ENCODE measurements at regions not wholly inside any gene's neighbourhood (a gene's known extent, or its start where the extent isn't known, plus 50 kb on each side); places are given as distances from the start of the nearest gene placed in this dataset.
"Not testable (repeated sequence)": the region's sequence is repeated elsewhere in the genome, so short reads cannot be mapped to it uniquely, and the experiment has no call there.

DNA sequence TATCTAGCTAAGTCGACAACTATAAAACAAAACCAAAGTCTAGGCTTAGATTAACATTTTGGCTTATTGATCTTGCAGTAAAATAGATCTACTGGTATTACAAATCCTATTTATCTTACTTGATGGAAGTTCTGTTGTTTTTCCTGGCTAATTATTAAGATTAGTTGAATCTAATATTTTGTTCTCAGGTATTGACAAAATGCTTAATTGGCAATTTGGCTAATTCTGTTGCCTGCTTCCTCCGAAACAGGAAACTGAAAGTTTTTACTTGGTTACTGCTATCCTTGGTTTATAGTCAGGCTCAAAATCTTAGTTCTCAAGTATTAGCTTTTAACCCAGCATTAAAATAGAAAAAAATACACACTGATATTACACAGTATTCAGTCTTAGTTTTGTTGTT is 820.5 kb downstream of the NR2F1-AS1 start:
- DNase-seq = no peak

DNA sequence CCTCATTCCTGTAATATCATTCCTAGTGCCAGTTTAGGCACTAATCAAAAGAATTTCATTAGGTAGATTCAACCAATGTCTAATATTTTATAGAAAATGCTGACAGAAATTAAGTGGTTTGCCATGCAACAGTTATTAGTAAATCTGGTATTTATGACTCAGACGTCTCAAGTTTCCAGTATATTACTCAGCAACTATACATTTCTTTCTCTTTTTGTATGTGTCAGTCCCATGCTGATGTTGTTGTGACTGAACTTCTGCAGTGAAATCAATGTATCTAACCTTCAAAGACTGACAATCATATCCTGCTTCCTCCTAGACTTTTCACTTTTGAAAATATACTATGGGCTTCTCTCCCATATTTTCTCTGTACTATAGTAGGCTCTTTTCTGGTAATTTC is 822.5 kb downstream of the NR2F1-AS1 start:
- no peak for DNase-seq

DNA sequence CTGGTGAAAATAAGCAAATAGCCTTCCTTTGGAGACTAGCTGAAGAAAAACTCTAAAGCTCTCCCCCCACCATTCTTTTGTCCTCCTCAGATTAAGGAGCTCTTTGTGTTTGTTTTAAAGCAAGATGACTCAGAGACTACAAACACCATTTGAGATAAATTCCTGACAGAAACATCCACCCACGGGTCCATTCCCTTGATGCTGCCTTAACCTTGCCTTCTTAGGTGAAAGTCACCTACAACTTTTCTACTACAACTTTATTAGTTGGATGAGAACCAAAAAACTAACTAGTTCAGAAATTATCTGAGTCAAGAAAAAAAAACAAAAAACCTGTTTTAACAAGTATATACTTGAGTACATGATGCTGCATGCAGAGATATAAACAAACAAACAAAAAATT is 831.1 kb downstream of the NR2F1-AS1 start:
- no peak for DNase-seq

DNA sequence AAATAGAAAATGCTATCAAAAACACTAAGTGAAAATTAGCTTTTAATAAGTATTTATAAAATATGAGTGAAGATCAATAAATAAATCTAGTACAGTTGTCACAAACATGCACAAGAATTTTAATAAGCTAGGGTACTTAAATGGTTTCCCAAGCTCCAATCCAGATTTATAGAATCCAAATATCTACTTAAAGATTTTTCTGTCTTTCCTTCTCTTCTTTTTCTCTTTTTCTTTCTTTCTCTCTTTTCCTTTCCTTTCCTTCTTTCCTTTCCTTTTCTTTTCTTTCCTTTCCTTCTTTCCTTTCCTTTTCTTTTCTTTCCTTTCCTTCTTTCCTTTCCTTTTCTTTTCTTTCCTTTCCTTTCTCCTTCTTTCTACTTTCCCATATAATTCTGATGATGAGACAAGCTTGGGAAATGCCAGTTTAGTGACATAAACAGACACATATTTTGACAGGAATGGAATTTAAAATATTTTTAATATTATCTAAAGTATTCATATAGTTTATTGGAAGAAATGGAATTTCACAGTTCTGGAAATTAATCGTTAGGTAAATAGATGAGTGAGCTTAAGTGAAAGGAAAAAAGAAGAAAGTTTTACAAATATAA is 832.8 kb downstream of the NR2F1-AS1 start:
- DNase-seq = no peak

DNA sequence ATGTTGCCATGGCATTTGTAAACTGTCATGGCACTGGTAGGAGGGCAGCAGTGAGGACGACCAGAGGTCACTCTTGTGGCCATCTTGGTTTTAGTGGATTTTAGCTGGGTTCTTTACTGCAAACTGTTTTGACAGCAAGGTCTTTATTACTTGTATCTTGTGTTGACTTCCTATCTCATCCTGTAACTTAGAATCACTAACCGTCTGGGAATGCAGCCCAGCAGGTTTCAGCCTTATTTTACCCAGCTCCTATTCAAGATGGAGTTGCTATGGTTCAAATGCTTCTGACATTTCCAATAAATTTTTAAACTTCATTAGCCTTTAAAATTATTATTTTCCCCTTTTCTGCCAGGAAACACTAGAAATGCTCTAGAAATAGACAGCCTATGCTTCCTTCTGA is 839.1 kb downstream of the NR2F1-AS1 start:
- no peak for DNase-seq

DNA sequence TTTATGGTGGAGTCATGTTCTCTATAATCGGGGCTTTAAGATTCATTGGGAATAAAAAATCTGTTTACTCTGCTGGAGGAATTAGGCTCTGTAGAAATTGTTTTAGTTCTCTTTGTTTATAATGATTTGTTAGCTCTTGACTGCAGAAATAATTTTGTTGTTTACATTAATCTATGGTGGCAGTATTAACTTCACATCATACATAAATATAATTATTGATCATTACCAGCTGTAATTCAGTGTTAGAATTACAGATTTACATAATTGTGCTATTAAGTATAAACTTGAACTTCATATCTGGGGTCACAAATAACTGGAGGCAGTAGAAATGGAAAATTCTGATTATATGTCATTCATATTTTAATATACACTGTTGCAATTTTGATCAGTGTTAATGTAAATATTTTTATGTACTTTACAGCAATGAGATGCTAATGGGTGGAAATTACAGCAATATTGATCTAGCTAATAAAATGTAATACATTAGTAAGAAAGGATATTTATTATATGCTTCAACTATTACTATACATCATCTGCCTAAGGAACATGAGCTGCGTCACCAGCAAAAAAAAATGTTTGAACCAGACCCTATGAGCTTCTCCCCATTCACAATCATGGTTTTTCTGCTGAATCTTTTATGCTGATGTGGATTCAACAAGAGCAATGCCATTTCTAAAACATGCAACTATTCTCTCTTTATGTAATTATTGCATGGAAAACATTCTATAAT is 846.6 kb downstream of the NR2F1-AS1 start:
- DNase-seq = no peak

DNA sequence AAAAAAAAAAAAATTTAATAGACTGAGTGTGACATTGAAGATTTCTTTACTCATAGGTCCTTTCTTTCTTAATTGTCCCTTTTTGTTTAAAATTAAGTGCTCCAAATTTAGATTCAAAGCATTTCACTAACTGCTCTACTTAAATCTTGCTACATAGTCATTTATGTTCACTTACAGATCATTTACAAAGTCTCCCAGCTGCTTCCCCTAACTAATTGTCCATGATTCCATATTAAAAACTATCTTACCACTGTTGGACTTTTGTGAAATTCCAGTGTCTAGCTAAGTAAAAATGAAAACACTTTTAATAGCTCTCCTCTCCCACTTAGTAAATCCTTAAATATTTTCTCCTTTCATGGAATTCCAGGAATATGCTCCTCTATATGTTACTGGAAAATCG is 850.5 kb downstream of the NR2F1-AS1 start:
- DNase-seq = no peak

DNA sequence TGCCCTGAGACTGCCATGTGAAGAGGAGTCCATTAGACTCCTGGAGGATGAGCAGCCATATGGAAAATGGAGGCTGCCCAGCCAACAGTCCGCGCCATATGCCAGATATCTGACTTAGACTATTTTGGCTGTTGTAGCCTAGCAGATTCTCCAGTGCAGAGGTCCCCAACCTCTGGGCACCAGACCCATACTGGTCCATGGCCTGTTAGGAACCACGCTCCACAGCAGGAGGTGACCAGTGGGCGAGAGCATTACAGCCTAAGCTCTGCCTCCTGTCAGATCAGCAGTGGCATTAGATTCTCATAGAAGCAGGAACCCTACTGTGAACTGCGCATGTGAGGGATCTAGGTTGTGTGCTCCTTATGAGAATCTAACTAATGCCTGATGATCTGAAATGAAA is 851.9 kb downstream of the NR2F1-AS1 start:
- no peak for DNase-seq

DNA sequence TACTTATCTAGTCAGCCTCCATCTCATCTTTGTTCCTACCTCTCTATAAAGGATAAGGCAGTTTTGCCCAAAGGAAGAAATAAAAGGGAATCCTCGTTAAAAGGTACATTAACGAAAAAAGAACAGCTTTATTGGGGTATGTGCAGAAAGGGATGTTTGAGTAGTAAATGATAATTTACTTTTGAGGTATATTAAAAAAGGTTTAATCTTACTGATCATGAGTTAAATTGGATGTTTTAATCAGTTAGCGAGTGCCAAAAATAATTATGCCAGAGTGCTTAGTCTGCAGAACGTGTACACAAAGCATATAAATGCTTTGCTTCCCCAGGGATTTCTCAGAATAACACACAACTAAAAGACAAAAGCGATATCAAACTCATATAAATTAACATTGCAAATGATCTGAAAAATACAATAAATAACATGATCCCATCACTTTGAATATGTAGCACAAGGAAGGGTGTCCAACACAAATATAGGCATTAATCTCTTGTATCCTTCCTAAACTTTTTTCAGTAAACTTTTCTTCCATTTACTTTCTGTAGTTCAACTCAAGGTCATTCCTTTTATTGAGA is 865.0 kb downstream of the NR2F1-AS1 start:
- DNase-seq = no peak

DNA sequence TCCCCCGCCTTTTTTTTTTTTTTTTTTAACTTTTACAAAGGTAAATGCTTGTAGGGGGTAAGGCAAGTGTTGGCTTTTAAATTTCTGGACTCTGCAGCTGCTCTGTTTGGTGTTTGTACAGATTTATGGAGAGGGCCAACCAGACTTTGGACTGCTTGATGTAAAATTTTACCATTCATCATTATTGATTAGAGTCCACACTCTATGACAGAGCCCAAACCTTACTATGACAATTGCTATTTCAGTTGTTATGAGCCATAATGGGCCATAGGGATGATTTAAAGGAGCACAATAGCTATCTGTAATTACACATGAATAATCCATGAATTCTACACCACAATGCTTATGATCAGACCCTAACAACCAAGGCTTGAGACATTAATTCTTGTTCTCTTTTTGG is 867.2 kb downstream of the NR2F1-AS1 start:
- DNase-seq = no peak

DNA sequence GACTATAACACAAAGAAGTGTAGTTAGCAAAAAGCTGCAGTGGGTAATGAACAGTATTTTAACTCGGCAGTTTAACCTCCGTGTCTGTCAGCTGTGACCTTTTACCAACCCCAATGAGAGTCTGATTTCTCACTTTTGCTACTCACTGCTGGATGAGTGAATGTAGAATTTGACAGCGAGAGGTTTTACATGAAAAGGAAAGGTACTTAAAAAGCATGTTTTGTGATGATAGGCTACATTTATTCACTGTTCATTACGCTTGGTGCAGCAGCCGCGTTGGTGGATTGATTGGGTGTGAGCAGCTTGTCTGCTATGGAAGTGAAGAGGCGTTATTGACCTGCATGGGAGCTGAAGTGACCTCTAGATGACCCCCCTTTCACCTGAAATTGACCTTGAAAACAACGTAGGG is 867.7 kb downstream of the NR2F1-AS1 start:
- DNase-seq = no peak

DNA sequence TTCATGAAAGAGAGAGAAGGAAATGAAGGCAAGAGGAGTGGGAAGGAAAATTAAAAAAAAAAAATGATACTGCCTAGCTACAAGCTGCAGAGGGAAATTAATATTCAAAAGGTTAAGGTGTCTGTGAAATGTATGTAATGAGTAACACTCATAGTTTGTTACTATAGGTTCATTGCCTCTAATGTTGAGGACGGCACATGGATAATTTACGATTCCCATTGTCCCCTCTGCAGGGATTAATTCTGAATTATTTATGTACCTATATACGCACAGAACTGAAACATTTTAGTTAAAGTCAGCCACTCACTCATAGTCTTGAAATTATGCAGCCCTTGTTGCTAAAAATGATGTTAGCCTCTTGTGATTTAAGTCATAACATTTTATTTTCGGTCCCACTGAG is 869.1 kb downstream of the NR2F1-AS1 start:
- DNase-seq = no peak

DNA sequence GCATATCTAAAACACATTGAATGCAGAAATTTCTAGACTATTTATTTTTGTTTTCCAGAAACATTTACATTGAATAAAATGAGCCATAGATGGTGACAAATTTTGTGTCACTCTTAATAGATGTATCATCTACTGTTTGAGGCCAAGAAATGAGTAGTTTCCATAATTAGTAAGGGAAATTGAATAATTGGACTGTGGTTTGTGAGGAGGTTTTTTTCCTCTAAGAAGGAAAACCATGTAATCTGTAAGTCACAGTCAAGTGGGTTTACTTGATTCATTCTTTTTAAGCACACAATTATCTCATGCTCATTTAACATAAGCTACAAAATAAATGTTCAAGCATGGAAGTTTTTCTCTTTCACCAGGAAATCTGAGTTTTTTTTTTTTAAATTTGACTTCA is 876.4 kb downstream of the NR2F1-AS1 start:
- no peak for DNase-seq

DNA sequence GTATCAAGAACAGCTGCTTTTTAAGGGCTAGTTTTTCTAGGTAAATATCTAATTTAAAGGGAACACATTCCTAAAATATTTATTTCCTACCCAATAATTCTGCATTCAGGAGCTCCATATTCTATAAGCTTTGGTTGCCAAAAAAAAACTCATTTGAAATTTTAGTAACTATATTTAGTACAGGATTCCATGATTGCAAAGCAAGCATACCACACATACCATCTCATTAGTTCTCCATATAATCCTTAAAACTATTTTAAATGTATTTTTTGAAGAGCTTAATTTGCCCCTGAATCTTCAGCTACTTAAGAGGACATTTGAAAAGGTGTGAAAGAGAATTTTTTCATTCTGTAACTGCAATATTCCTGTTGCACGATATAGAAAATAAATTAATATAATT is 877.0 kb downstream of the NR2F1-AS1 start:
- no peak for DNase-seq

DNA sequence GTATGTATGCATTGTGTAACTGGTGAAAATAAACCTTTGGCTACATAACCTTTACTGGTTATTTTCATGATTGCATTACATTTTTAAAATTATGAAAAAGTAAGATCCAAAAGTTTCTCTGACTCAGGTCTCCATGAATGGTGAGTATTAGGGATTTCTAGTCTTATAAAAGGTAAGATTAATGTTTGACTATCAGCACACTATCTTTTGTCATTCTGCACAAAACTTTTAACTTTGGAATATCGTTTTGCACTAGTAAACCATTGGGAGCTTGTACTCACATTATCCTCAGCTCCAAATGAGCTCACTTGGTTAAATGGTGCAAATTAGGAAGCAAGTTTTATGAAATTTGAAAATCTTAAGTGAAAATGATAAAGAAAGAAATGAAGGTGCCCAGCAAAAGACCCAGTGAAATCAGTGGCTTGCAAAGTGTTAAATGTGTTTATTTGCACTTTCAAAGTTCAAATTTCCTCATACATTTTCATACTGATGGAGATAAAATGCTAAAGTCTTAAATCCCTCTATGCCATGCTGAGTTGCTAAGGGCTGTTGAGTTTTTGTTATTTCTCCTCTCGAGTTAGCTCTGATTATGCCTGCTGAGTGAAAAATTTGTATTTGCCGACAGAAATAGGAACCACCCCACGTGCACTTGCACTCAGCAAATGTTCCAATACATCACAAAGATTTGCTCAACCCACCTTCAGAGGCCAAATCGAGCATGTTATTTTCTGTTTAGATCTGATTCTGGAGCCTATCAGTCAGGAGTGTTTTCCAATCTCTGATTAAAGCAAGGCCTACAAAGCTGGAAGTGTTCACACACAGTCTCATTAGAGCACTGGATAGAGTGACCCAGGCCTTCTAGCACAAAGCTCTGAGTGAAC is 885.7 kb downstream of the NR2F1-AS1 start:
- no peak for DNase-seq

DNA sequence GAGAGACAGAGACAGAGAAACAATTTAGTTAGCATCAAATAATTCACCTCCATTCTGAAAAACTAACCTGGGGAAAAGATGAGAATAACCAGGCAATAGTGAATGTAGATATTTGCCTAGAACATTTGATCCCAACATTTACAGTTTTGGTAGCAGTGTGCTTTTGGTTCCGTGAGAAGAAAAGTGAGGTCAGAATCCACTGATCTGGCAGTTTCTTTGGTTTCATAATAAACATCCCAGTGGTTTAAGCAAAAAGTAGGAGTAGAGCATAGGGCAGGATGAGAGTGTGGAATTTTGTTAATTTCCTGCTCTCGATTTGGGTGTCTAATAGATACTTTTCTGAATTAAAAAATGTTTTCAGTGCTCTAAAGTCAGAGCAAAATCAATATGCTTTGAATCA is 887.0 kb downstream of the NR2F1-AS1 start:
- DNase-seq = no peak

DNA sequence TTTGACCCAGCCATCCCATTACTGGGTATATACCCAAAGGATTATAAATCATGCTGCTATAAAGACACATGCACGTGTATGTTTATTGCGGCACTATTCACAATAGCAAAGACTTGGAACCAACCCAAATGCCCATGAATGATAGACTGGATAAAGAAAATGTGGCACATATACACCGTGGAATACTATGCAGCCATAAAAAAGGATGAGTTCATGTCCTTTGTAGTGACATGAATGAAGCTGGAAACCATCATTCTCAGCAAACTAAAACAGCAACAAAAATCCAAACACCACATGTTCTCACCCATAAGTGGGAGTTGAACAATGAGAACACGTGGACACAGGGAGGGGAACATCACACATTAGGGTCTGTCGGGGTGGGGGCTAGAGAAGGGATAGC is 889.1 kb downstream of the NR2F1-AS1 start:
- DNase-seq = not testable (repeated sequence)

DNA sequence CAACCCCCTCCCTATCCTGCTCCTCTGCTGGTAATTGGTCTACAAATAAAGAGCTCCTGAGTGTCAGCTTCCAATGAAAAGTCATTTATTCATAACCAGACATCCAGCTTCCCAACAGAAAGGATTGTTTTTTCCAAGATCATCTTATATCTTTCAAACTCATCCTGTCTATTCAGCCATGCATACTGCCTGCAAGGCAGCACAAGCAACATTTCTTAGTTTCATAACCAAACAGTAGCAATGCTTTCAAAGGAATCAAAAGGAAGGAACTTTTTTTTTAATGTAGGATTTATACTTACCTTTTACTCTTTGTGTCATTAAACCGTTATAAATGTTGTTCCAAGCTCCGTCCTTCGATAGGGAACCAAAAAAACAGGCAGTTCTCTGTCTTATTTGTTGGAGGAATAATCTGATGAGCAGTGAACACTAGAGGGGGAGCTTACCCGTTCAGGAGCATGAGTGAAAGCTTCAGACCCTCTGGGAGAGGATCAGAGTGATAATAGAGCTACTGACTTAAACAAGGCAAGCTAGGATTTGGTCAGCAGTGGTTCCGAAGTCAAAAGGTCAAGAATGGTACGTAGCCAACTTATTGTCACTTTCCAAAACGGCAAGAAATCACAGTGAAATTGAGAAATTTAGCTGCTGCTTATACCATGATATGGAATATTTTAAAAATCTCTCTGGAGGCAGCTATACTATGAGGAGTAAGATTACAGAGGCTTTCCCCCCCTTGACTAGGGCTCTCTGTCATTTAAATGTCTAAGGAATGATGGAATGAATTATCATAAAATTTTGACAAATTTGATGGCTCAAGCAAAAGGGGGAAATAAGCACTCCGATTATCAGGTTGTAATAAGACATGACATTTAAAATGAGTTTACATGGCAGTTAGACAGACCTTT is 892.9 kb downstream of the NR2F1-AS1 start:
- no peak for DNase-seq

DNA sequence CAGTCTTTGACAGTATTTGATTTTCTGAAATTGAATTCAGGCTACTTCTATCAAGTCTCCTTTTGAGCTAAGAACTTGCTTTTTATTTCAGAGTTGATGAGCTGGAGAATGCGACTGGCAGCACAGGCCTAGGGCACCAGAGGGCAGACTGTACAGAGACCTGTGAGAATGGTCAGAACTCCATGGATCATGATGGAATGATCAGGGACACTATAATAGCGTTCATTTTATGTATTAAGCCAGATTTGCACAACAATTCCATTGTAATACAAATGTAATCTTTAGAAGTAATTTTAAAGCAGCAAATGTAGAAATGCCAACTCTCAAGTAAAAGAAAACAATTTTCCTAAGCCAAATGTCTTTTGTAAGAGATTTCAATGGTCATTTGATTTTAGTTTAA is 902.4 kb downstream of the NR2F1-AS1 start:
- DNase-seq = no peak

DNA sequence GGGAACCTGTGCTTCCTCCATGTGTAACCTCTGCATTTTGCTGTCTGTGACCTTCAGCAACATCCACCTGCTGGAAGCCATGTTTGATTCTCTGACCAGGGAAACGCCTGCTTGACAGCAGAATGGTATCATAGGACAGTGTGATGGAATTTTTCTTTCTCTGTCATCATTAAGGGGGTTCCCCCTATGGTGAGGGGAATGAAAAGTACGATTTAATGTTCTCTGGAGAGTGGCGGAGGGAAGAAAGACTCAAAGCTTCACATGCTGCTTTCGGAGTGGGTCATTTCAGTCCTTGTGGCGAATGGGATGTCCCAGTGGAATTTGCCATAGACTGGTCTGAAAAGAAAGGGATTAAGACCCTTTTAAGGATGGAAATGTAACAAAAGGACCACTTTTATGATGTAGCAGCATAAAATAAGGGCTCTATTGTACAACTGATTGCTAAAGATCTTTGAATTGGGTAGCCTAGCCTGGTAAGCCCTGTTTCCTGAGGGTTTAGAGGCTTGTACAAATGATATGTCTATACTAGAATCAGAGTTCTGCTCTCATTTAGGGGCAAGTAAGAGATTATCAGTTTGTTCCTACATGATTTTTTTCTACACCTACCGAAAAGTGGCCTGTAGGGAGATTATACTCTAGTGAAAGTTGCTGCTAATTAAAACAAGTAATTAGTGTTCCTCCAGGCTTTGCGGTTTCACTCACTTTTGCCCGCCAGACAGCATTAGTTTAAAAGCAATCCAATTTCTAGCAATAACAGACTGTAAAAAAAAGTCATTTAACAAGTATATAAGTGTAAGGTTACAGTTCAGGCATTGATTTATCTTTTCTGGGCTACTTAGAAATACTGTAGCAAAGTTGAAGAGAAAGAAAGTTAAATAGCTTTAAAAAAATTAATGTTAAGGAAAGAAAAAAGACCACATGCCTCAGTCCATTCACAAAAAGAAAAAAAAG is 904.5 kb downstream of the NR2F1-AS1 start:
- DNase-seq = no peak

DNA sequence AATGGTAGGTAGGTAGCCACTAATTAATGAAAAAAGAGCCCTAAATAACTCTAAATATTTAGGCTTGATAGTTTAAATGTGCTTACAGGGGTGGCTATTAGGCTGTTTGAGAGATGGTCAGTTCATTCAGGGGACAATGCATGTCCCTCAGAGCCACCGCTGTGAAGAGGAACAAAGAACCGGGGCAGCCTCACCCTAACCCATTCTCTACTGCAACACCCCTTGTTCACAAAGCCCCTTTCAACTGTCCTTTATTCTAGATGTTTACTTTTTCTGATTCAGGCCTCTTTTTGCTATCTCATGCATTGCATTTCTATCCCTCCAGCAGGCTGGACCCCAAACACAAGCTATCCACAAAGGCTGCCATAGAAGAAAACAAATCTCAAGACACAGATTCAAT is 906.7 kb downstream of the NR2F1-AS1 start:
- DNase-seq = no peak
